Activated CD8-positive, alpha-beta T cell treated with anti-CD3 and anti-CD28 coated beads for 36 hours (primary cell): ENCODE measurements at regions not wholly inside any gene's neighbourhood (a gene's known extent, or its start where the extent isn't known, plus 50 kb on each side); places are given as distances from the start of the nearest gene placed in this dataset.
A peak's percentile ranks its signal among the peaks of the same experiment; 100 is the strongest.

ENCODE experiments used
- ATAC-seq: fragments of 200-7000 bp; cut with Tn5 transposase; one replicate; pipeline ENCODE4 v1.10.0; 2021; ENCODE audit warnings: mild to moderate bottlenecking, moderate library complexity
- CTCF ChIA-PET: fragments of 350-600 bp; sonication (Branson Sonifier 250); formaldehyde crosslinking; loops from one replicate; lab custom pipeline; 2021; ENCODE audit warnings: antibody characterized with exemption; lab: Charles Lee
- POLR2A ChIA-PET: fragments of 350-600 bp; sonication (Branson Sonifier 250); formaldehyde crosslinking; loops from one replicate; lab custom pipeline; 2021; ENCODE audit warnings: antibody characterized with exemption; lab: Charles Lee
- DNase-seq: peaks from one replicate; pipeline ENCODE4 v3.0.0-alpha.2; 2020
- H3K27ac Mint-ChIP-seq: one replicate; pipeline ENCODE4 v1.8.0; 2021; ENCODE audit warnings: mild to moderate bottlenecking, mixed read lengths
- H3K27me3 Mint-ChIP-seq: one replicate; pipeline ENCODE4 v1.8.0; 2021; ENCODE audit warnings: mixed read lengths
- H3K36me3 Mint-ChIP-seq: one replicate; pipeline ENCODE4 v1.8.0; 2021; ENCODE audit warnings: low read depth, mixed read lengths
- H3K4me1 Mint-ChIP-seq: one replicate; pipeline ENCODE4 v1.8.0; 2021; ENCODE audit warnings: low read depth, mixed read lengths
- H3K4me3 Mint-ChIP-seq: one replicate; pipeline ENCODE4 v1.8.0; 2021; ENCODE audit warnings: mild to moderate bottlenecking, moderate library complexity, mixed read lengths
- H3K9me3 Mint-ChIP-seq: one replicate; pipeline ENCODE4 v1.8.0; 2021; ENCODE audit warnings: mixed read lengths
- intact Hi-C: fragments of 100-400 bp; cut with micrococcal nuclease; formaldehyde crosslinking; loops from one replicate; pipeline ENCODE4 v1.10.0; 2022
- TF ChIP-seq, protein P1 (sequence below): fragments of 200-600 bp; IDR thresholded peaks from one replicate; pipeline ENCODE4 v1.8.0; 2022; ENCODE audit warnings: antibody characterized with exemption, mild to moderate bottlenecking

DNA sequence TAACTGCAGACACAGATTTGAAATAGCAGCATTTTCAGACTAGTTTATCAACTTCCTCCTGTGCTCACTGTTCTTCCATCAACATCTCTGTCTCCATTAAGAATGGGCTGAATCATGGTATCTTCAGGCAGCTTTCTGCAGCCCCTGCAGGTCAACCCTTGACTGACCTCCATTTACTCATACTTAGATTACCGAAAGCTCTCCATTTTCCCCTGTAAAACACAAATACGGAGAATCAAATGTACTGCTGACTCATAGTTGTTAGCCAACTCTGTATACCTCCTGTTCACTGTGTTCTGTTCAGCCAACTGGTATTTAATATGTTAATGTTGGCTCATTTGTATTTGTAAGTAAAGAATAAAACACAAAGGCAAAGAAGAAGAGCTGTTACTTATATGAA, 364.0 kb downstream of the CASP12 start:
- no peak for ATAC-seq
- Mint-ChIP-seq H3K4me3 (no peak overlapping the region), H3K27ac (no peak overlapping the region), H3K27me3 (no peaks in the 10 kb centered on the region), H3K9me3 (no peaks in the 10 kb centered on the region), H3K4me1 (no peaks in the 10 kb centered on the region), H3K36me3 (no peaks in the 10 kb centered on the region)
- TF ChIP-seq, protein P1, sequence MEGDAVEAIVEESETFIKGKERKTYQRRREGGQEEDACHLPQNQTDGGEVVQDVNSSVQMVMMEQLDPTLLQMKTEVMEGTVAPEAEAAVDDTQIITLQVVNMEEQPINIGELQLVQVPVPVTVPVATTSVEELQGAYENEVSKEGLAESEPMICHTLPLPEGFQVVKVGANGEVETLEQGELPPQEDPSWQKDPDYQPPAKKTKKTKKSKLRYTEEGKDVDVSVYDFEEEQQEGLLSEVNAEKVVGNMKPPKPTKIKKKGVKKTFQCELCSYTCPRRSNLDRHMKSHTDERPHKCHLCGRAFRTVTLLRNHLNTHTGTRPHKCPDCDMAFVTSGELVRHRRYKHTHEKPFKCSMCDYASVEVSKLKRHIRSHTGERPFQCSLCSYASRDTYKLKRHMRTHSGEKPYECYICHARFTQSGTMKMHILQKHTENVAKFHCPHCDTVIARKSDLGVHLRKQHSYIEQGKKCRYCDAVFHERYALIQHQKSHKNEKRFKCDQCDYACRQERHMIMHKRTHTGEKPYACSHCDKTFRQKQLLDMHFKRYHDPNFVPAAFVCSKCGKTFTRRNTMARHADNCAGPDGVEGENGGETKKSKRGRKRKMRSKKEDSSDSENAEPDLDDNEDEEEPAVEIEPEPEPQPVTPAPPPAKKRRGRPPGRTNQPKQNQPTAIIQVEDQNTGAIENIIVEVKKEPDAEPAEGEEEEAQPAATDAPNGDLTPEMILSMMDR = no peak
- no peak for DNase-seq
- ChIA-PET POLR2A (no interaction called here), CTCF (interaction anchor here (0.9 kb wide), 1 partner anchor 22 kb away, joined by 3 read pairs; no protein-coding TSS in a partner anchor)
- intact Hi-C loops = no loop called here

DNA sequence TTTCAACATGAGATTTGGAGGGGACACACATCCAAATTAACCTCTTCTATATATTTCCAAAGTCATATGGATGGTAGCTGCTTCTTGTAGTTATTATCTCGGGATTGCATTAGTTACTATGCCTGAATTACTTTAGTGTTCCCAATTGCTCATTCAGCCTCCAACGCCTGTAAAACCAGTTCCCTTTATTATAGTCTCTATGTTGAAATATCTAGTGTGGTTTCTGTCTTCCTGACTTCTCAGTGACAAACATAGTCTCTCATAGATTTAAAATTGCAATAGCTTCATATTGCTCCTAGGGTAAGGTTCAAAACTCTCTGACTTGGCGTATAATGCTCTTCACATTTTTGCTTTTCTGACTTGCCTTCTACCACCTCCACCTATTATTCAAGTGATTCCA, 366.4 kb downstream of the CASP12 start:
- DNase-seq (no peak), ATAC-seq (no peak)
- intact Hi-C loops = no loop called here
- Mint-ChIP-seq H3K9me3 (no peaks in the 10 kb centered on the region), H3K4me1 (no peaks in the 10 kb centered on the region), H3K27ac (no peak overlapping the region), H3K27me3 (no peaks in the 10 kb centered on the region), H3K4me3 (no peak overlapping the region), H3K36me3 (no peaks in the 10 kb centered on the region)
- ChIA-PET POLR2A (no interaction called here), CTCF (interaction anchor here (0.7 to 1.4 kb wide), 4 partner anchors 10 to 1330 kb away, joined by 3 to 5 read pairs (median 3); no protein-coding TSS in a partner anchor)
- TF ChIP-seq, protein P1 = no peak

DNA sequence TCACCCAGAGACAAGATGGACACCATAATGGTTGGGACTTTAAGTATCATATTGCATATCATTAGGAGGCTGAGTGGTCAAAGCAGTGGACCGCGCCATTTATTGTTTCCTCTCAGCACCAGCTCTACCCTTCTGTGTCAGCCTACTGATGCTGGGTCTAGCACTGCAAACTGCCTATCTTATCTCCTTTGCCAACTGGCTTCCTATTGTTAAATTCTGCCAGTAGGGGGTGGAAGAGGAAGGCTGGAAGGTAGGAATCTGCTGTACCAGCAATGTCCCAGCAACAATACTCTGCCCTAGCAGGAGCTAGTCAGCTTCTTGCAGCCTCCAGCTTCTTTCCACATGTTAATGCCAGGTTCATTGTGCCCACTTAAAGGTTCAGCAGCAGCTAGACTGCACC, 367.1 kb upstream of the PDGFD start:
- DNase-seq (peak; percentile 6), ATAC-seq (peak; percentile 42)
- Mint-ChIP-seq H3K27ac (no peak overlapping the region), H3K4me3 (no peak overlapping the region), H3K36me3 (no peaks in the 10 kb centered on the region), H3K27me3 (no peaks in the 10 kb centered on the region), H3K9me3 (no peaks in the 10 kb centered on the region), H3K4me1 (no peaks in the 10 kb centered on the region)
- intact Hi-C loops = no loop called here
- TF ChIP-seq, protein P1 = no peak
- CTCF ChIA-PET = interaction anchor here (0.7 to 1.4 kb wide), 5 partner anchors 11 to 1331 kb away, joined by 3 to 5 read pairs (median 3); no protein-coding TSS in a partner anchor
- POLR2A ChIA-PET = no interaction called here

DNA sequence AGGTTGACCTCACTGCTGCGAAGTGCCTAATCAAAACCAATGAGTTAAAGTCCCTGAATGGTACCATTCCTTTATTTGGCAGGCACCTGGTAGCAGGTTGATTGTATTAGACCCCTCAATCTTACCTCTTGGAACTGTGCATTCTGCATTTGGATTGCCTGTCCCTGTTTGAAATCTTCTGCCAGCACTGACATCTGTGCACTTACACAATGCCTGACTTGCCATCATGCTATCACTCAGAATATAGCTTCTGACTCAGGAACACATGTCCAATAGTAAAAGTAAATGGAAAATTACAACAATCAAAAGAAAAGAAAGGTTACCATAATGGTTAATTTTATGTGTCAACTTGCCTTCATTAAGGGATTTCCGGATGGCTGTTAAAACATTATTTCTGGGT, 366.0 kb upstream of the PDGFD start:
- no peak overlapping the region for H3K27ac Mint-ChIP-seq
- H3K9me3 Mint-ChIP-seq = no peaks in the 10 kb centered on the region
- no peaks in the 10 kb centered on the region for H3K36me3 Mint-ChIP-seq
- no peaks in the 10 kb centered on the region for H3K4me1 Mint-ChIP-seq
- ATAC-seq (no peak), DNase-seq (no peak)
- TF ChIP-seq, protein P1 = no peak
- peaks cover 1% of the 10 kb centered on the region for H3K27me3 Mint-ChIP-seq
- ChIA-PET POLR2A (no interaction called here), CTCF (no interaction called here)
- intact Hi-C loops = no loop called here
- H3K4me3 Mint-ChIP-seq = no peak overlapping the region

DNA sequence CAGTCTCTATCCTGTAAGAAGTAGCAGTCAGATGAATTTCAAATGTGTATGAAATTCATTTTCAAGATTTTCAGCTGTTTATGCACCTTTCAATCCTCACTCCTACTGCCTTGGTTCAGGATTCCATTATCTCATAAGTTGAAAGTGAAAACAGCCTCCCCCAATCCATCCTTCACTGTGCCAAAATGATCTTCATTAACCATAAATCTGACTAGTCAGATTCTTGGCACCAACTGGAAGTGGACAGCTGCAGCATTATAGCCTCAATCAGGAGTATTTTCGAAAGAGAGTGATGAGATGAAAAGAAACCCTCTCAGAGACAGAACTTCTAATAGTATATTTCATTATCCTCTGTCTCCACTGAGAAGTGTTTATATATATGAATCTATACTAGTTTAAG, 365.3 kb upstream of the PDGFD start:
- no peaks in the 10 kb centered on the region for H3K4me1 Mint-ChIP-seq
- TF ChIP-seq, protein P1 = no peak
- H3K9me3 Mint-ChIP-seq = no peaks in the 10 kb centered on the region
- intact Hi-C loops = no loop called here
- ChIA-PET CTCF (no interaction called here), POLR2A (no interaction called here)
- H3K27me3 Mint-ChIP-seq = peaks cover 1% of the 10 kb centered on the region
- no peak for ATAC-seq
- no peaks in the 10 kb centered on the region for H3K36me3 Mint-ChIP-seq
- H3K4me3 Mint-ChIP-seq = no peak overlapping the region
- H3K27ac Mint-ChIP-seq = no peak overlapping the region
- no peak for DNase-seq
